PC-3 (cell line): ENCODE measurements at regions not wholly inside any gene's neighbourhood (a gene's known extent, or its start where the extent isn't known, plus 50 kb on each side); places are given as distances from the start of the nearest gene placed in this dataset.

Experiments used
- ATAC-seq: fragments of 200-7000 bp; cut with Tn5 transposase; 2 replicates; pipeline ENCODE4 v1.9.1; 2020; ENCODE audit warnings: mild to moderate bottlenecking, moderate library complexity
- BruUV-seq: library from RNA; stranded (reverse); fragments of 400-500 nt; replicated peaks from 2 replicates; lab custom pipeline; 2021; lab: Mats Ljungman, UMichigan
- CTCF ChIA-PET: fragments of 300-600 bp; sonication (Branson Sonifier 250); formaldehyde crosslinking; loops from one replicate; lab custom pipeline; 2022; ENCODE audit warnings: antibody characterized with exemption; lab: Charles Lee
- POLR2A ChIA-PET: fragments of 300-600 bp; sonication (Branson Sonifier 250); formaldehyde crosslinking; loops from one replicate; lab custom pipeline; 2022; ENCODE audit warnings: antibody characterized with exemption; ENCODE audit not compliant: unreplicated experiment; lab: Charles Lee
- DNase-seq: peaks from one replicate; pipeline ENCODE4 v3.0.0-alpha.2; 2015
- H2AFZ ChIP-seq: fragments of 300-600 bp; sonication (generic); 2 replicates; pipeline ENCODE4 v1.6.0; 2016; ENCODE audit warnings: antibody characterized with exemption, low read length
- H3F3A ChIP-seq: fragments of 300-600 bp; sonication (generic); one replicate; pipeline ENCODE4 v1.6.0; 2017; ENCODE audit warnings: antibody characterized with exemption, low read length, control low read depth, mild to moderate bottlenecking; ENCODE audit not compliant: unreplicated experiment
- H3K27ac ChIP-seq: fragments of 300-600 bp; sonication (generic); 2 replicates; pipeline ENCODE4 v1.5.1; 2016; ENCODE audit warnings: mild to moderate bottlenecking, low read length
- H3K27me3 ChIP-seq: fragments of 300-600 bp; sonication (generic); 2 replicates; pipeline ENCODE4 v1.6.1; 2016; ENCODE audit warnings: low read length, mixed read lengths
- H3K36me3 ChIP-seq: fragments of 300-600 bp; sonication (generic); 2 replicates; pipeline ENCODE4 v1.6.1; 2016; ENCODE audit warnings: low read depth, mixed run types, low read length, mixed read lengths
- H3K4me1 ChIP-seq: fragments of 300-600 bp; sonication (generic); 2 replicates; pipeline ENCODE4 v1.5.1; 2016; ENCODE audit warnings: low read length; ENCODE audit not compliant: insufficient read depth
- H3K4me2 ChIP-seq: fragments of 300-600 bp; sonication (generic); 2 replicates; pipeline ENCODE4 v1.6.0; 2016; ENCODE audit warnings: low read length
- H3K4me3 ChIP-seq: fragments of 300-600 bp; sonication (generic); 2 replicates; pipeline ENCODE4 v1.5.1; 2016; ENCODE audit warnings: mild to moderate bottlenecking, low read length, mixed read lengths
- H3K79me2 ChIP-seq: fragments of 300-600 bp; sonication (generic); 2 replicates; pipeline ENCODE4 v1.6.1; 2017; ENCODE audit warnings: low read length, mixed read lengths
- H3K9ac ChIP-seq: fragments of 300-600 bp; sonication (generic); 2 replicates; pipeline ENCODE4 v1.6.0; 2016; ENCODE audit warnings: mild to moderate bottlenecking, low read length
- H3K9me2 ChIP-seq: fragments of 300-600 bp; sonication (generic); replicated peaks from 2 replicates; pipeline ENCODE4 v1.6.1; 2016; ENCODE audit warnings: mixed run types, low read length, mixed read lengths
- H3K9me3 ChIP-seq: fragments of 300-600 bp; sonication (generic); 2 replicates; pipeline ENCODE4 v1.6.1; 2016; ENCODE audit warnings: low read length, mixed read lengths
- H4K20me1 ChIP-seq: fragments of 300-600 bp; sonication (generic); 2 replicates; pipeline ENCODE4 v1.6.1; 2016; ENCODE audit warnings: low read length, mixed read lengths
- EZH2 ChIP-seq: fragments of 300-600 bp; sonication (generic); IDR thresholded peaks from one replicate; pipeline ENCODE4 v1.6.1; 2017; ENCODE audit warnings: antibody characterized with exemption, mild to moderate bottlenecking, low read length; ENCODE audit not compliant: unreplicated experiment
- EZH2phosphoT487 ChIP-seq: fragments of 300-600 bp; sonication (generic); IDR thresholded peaks from 2 replicates; pipeline ENCODE4 v1.6.1; 2018; ENCODE audit warnings: mild to moderate bottlenecking, antibody characterized with exemption, low read length, borderline replicate concordance
- intact Hi-C: fragments of 100-400 bp; cut with micrococcal nuclease; formaldehyde crosslinking; loops from 2 replicates; pipeline ENCODE4 v1.9.0; 2023
- TF ChIP-seq, protein P1 (sequence below): fragments of 300-600 bp; sonication (generic); conservative IDR thresholded peaks from 2 replicates; pipeline ENCODE4 v1.5.1; 2017; ENCODE audit warnings: antibody characterized with exemption, low read depth, mild to moderate bottlenecking, low read length

DNA sequence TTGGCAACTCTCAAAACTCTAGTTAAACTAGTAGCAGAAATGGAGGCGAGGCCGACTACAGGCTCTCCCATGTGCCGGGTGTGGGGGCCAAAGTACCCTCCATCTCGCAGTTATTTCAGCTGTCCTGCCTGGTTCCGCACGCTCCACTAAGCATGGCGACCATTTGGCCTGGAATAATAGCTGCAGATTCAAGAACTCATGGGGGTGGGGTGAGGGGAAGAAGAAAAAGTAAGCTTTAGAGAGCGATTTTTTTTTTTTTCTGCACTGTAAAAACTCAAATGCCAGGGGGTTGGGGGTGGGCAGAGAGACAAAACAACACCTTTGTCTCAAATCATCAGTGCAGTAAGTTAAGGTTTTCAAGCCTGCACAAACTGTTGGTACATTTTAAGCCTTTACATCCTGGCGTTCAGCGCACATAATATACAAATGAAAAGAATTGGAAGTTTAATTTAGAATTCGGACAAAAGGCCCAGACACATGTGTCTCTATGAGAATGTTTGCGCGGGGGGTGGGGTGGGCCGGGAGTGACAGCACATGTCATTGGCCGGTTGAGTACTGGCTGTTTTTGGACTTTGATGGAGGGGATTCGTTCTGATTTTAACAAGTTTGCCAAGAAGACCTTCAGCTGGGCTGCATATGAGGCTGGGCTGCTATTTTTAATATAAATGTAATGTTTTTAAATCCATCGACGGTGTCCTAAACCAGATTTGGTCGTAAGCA is 694.7 kb upstream of the SALL1 start:
- Histone ChIP-seq H3K79me2 (no peaks in the 10 kb centered on the region), H3F3A (no peaks in the 10 kb centered on the region), H3K36me3 (no peaks in the 10 kb centered on the region), H3K9me2 (no peaks in the 10 kb centered on the region), H4K20me1 (no peaks in the 10 kb centered on the region), H3K9me3 (no peaks in the 10 kb centered on the region), H3K4me1 (no peaks in the 10 kb centered on the region), H3K27me3 (no peaks in the 10 kb centered on the region), H3K4me2 (no peak overlapping the region), H3K9ac (no peak overlapping the region), H3K4me3 (no peak overlapping the region), H3K27ac (no peak overlapping the region), H2AFZ (no peak overlapping the region)
- TF ChIP-seq EZH2phosphoT487, result no peak
- TF ChIP-seq, protein P1, sequence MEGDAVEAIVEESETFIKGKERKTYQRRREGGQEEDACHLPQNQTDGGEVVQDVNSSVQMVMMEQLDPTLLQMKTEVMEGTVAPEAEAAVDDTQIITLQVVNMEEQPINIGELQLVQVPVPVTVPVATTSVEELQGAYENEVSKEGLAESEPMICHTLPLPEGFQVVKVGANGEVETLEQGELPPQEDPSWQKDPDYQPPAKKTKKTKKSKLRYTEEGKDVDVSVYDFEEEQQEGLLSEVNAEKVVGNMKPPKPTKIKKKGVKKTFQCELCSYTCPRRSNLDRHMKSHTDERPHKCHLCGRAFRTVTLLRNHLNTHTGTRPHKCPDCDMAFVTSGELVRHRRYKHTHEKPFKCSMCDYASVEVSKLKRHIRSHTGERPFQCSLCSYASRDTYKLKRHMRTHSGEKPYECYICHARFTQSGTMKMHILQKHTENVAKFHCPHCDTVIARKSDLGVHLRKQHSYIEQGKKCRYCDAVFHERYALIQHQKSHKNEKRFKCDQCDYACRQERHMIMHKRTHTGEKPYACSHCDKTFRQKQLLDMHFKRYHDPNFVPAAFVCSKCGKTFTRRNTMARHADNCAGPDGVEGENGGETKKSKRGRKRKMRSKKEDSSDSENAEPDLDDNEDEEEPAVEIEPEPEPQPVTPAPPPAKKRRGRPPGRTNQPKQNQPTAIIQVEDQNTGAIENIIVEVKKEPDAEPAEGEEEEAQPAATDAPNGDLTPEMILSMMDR, result no peak
- TF ChIP-seq EZH2, result no peak
- no peak for ATAC-seq
- CTCF ChIA-PET, result no interaction called here
- intact Hi-C loops, result no loop called here
- BruUV-seq, result no TSS peak
- POLR2A ChIA-PET, result no interaction called here
- no peak for DNase-seq

DNA sequence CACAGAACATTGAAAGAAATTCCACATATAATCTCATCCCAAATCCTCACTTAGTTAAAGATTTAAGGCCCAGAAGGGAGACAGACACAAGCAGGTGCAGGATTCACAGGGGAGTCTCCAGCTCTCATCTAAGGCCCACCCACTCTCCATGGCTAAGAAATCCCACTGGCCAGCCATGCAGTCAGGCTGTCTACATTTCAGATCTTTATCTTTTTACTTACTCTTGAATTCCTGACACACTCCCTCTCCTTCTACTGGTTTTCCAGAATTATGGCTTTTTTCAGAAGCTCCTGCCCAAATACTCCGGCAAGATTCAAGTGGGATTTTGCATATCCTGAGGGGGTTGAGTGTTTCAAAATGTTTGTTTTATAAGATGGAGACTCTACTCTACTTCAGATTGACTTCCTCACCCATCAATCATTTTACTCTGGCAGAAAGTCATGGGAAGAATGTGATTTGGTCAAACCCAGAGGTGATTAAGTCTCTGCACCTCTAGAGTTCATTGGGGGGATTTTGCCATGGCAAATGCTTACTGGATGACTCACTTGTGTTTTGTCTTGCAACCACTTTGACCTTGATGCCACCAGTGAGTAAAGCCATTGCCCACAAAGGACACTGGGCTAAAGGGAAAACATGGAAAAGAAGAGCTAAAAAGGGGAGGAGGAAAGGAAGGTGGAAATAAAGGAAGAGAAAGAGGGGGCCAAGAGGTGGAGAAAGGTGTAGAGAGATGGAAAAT is 688.8 kb upstream of the SALL1 start:
- no peaks in the 10 kb centered on the region for H3K27me3 ChIP-seq
- H3K79me2 ChIP-seq, result no peaks in the 10 kb centered on the region
- H2AFZ ChIP-seq, result no peak overlapping the region
- CTCF ChIA-PET, result no interaction called here
- ATAC-seq (no peak), DNase-seq (no peak)
- H3K36me3 ChIP-seq, result no peaks in the 10 kb centered on the region
- TF ChIP-seq, protein P1, result no peak
- H3K27ac ChIP-seq, result no peak overlapping the region
- H4K20me1 ChIP-seq, result no peaks in the 10 kb centered on the region
- no peak overlapping the region for H3K4me2 ChIP-seq
- H3K4me1 ChIP-seq, result no peaks in the 10 kb centered on the region
- BruUV-seq, result no TSS peak
- no peaks in the 10 kb centered on the region for H3F3A ChIP-seq
- H3K9me3 ChIP-seq, result no peaks in the 10 kb centered on the region
- H3K9ac ChIP-seq, result no peak overlapping the region
- POLR2A ChIA-PET, result no interaction called here
- H3K9me2 ChIP-seq, result no peaks in the 10 kb centered on the region
- no peak overlapping the region for H3K4me3 ChIP-seq
- intact Hi-C loops, result no loop called here

DNA sequence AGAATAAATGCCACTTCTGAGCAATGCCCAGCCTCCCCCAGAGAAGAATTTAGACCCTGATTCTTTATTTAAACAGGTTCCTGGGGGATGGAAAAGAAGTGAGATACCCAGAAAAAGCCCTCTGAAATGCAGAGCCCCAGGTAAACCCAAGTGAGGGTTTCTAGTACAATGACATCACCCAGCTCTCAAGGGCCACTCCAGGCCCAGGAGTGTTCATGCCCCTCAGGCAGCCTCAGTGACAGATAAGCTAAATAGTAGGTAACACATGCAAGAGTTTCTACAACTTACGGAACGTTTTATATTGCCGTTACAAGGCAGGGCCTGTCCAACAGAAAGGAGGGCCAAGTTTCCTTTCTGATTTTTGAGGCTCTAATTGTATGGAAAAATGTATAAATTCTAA is 683.7 kb upstream of the SALL1 start:
- no peak overlapping the region for H3K9ac ChIP-seq
- no peaks in the 10 kb centered on the region for H4K20me1 ChIP-seq
- no peaks in the 10 kb centered on the region for H3K4me1 ChIP-seq
- no peak overlapping the region for H2AFZ ChIP-seq
- H3K9me3 ChIP-seq, result no peaks in the 10 kb centered on the region
- ATAC-seq (no peak), DNase-seq (no peak)
- H3K36me3 ChIP-seq, result no peaks in the 10 kb centered on the region
- H3K79me2 ChIP-seq, result no peaks in the 10 kb centered on the region
- no peaks in the 10 kb centered on the region for H3F3A ChIP-seq
- H3K4me2 ChIP-seq, result no peak overlapping the region
- ChIA-PET POLR2A (no interaction called here), CTCF (no interaction called here)
- intact Hi-C loops, result no loop called here
- BruUV-seq, result no TSS peak
- TF ChIP-seq EZH2phosphoT487 (no peak), EZH2 (no peak)
- TF ChIP-seq, protein P1, result no peak
- no peaks in the 10 kb centered on the region for H3K9me2 ChIP-seq
- H3K27me3 ChIP-seq, result no peaks in the 10 kb centered on the region
- no peak overlapping the region for H3K4me3 ChIP-seq
- H3K27ac ChIP-seq, result no peak overlapping the region
